SKM-1 treated with dmso at 0.1 percent for 144 hours (cell line): ENCODE measurements at regions not wholly inside any gene's neighbourhood (a gene's known extent, or its start where the extent isn't known, plus 50 kb on each side); places are given as distances from the start of the nearest gene placed in this dataset.

Source experiments
- DNase-seq: peaks from one replicate; lab custom pipeline; 2025; ENCODE audit not compliant: unreplicated experiment; lab: John Stamatoyannopoulos, UW

- no peak for DNase-seq
Measured at GRCh38 chr3:86182606-86183005, 808.3 kb downstream of the VGLL3 start.

- DNase-seq = no peak
Measured at GRCh38 chr3:86180696-86181095, 810.3 kb downstream of the VGLL3 start.

GRCh38 chr3:86178095-86178494 lies 812.9 kb downstream of the VGLL3 start:
- no peak for DNase-seq

GRCh38 chr3:86176445-86176784 lies 814.5 kb downstream of the VGLL3 start:
- no peak for DNase-seq

DNA sequence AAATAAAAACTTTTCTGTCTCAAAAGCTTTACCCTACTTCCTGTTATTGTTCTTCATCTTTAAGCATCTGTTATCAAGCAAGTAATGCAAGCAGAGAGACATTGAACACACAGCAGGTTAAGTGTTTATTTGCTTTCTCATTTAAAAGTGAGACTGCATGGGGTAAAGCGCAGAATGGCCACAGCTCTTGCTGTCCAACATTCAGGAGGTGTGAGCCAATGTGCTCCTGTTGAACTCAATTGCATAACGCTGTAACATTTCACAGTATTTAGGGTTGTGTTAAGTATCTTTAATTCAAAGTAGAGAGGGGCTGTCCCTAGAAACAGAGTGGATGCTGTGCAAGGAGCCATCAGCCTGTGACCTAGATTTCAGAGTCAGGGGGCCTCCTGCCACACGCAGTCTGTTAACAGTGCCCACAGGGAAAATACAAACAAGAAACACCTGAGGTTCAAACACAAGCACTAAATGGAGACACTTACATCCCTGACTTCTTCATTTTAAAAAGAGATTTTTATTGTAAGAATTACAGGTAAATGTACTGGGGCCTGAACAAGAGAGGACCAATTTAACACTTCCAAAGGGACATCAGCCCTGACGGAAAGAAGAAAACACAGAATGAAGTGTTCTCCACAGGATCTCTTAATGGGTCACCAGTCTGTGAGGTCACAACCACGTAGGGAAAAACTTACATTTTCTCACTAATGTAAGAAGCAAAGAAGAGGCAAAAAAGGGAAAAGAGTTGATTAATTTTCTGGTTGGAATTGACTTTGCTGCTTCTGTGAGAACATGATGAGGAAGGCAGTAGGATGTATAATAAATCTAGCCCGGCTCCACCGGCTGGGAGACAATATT lies 815.1 kb downstream of the VGLL3 start:
- no peak for DNase-seq

DNA sequence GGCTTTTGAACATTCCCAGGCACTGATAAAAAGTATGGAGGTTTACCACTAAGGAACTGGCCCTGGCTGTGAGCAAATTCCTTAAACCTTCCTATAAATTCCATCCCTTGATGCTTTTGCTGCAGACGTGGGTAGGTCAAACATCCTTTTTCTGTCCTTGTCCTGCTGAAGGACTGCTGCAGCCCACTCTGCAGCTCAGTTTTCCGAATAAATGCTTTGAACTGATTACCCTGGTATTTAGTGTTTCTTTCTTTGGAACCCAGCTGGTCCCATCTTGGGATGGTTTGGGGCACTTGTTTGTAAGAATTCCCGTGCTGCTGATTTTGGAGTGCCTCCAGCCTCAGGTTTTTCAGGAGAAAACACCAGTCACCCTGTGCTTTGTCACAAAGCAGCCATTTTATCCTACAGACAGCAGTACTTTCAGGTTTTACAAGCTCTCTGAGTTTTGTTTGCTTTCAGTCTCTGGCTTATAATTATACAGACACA lies 815.9 kb downstream of the VGLL3 start:
- DNase-seq = no peak

- DNase-seq = no peak
Measured at GRCh38 chr3:86173401-86173800, 817.5 kb downstream of the VGLL3 start.

GRCh38 chr3:86168512-86168911 lies 822.4 kb downstream of the VGLL3 start:
- no peak for DNase-seq

DNA sequence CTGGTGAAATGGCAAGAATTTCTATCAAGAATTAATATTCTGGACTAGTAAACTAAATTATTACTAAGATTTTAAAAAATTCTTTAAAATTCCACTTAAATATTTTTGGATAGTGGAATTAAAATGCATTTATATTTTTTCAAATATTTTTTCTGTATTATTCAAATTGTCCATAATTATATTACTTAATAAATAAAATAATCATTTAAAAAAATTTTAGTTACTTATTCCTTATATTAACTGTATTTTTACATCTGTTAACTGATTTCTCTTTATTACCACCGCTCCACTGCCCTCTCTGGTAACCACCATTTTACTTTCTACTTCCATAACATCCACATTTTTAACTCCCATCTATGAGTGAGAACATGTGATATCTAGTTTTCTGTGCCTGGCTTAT lies 828.4 kb downstream of the VGLL3 start:
- DNase-seq = no peak

- DNase-seq = no peak
Measured at GRCh38 chr3:86161493-86161892, 829.5 kb downstream of the VGLL3 start.

- no peak for DNase-seq
Measured at GRCh38 chr3:86152620-86153019, 838.3 kb downstream of the VGLL3 start.

- no peak for DNase-seq
Measured at GRCh38 chr3:86149054-86149453, 841.9 kb downstream of the VGLL3 start.

- no peak for DNase-seq
Measured at GRCh38 chr3:86147119-86147518, 843.8 kb downstream of the VGLL3 start.

- DNase-seq = no peak
Measured at GRCh38 chr3:86126552-86126951, 864.4 kb downstream of the VGLL3 start.
